ENCODE measurements at regions not wholly inside any gene's neighbourhood (a gene's known extent, or its start where the extent isn't known, plus 50 kb on each side); places are given as distances from the start of the nearest gene placed in this dataset.

GRCh38 chr5:33209252-33209651, 231.5 kb upstream of the TARS1 start:
- TF ChIP-seq EZH2 (optimal IDR thresholded peaks at IDR 0.05; ENCODE audit: low read depth, low read length) (no peak), CTCF (IDR thresholded peaks at IDR 0.05; ENCODE audit: low read length) (no peak), EZH2phosphoT487 (IDR thresholded peaks at IDR 0.05; ENCODE audit: low read length) (no peak)
